ENCODE measurements at regions not wholly inside any gene's neighbourhood (a gene's known extent, or its start where the extent isn't known, plus 50 kb on each side); places are given as distances from the start of the nearest gene placed in this dataset.

- TF ChIP-seq CTCF (IDR thresholded peaks at IDR 0.05; ENCODE audit: low read depth, low read length): peak; percentile 36
- H3K9me3 ChIP-seq: no peaks in the 10 kb centered on the region
- no peaks in the 10 kb centered on the region for H3K27me3 ChIP-seq
- no peak for DNase-seq
- H3K4me3 ChIP-seq (ENCODE audit: low read depth, low read length): no peak overlapping the region
- H3K4me1 ChIP-seq: no peaks in the 10 kb centered on the region
- H3K36me3 ChIP-seq: no peaks in the 10 kb centered on the region
These were observed 313.1 kb upstream of the ANXA10 start for GRCh38 chr4:167779280-167779679.

GRCh38 chr4:167779864-167780263 is 312.5 kb upstream of the ANXA10 start:
- Histone ChIP-seq H3K9me3 (no peaks in the 10 kb centered on the region), H3K36me3 (no peaks in the 10 kb centered on the region), H3K4me1 (no peaks in the 10 kb centered on the region), H3K4me3 (ENCODE audit: low read depth, low read length) (peak overlapping the region; percentile 24; the same call in 1 of the 2 replicates), H3K27me3 (no peaks in the 10 kb centered on the region)
- no peak for TF ChIP-seq CTCF (IDR thresholded peaks at IDR 0.05; ENCODE audit: low read depth, low read length)
- no peak for DNase-seq

GRCh38 chr4:167784826-167785225 is 307.5 kb upstream of the ANXA10 start:
- no peak for DNase-seq
- no peaks in the 10 kb centered on the region for H3K4me1 ChIP-seq
- H3K4me3 ChIP-seq (ENCODE audit: low read depth, low read length): no peak overlapping the region
- H3K9me3 ChIP-seq: no peaks in the 10 kb centered on the region
- H3K27me3 ChIP-seq: no peaks in the 10 kb centered on the region
- no peaks in the 10 kb centered on the region for H3K36me3 ChIP-seq
- no peak for TF ChIP-seq CTCF (IDR thresholded peaks at IDR 0.05; ENCODE audit: low read depth, low read length)

GRCh38 chr4:167785523-167785922 is 306.8 kb upstream of the ANXA10 start:
- Histone ChIP-seq H3K4me3 (ENCODE audit: low read depth, low read length) (no peak overlapping the region), H3K4me1 (no peaks in the 10 kb centered on the region), H3K27me3 (no peaks in the 10 kb centered on the region), H3K9me3 (no peaks in the 10 kb centered on the region), H3K36me3 (no peaks in the 10 kb centered on the region)
- TF ChIP-seq CTCF (IDR thresholded peaks at IDR 0.05; ENCODE audit: low read depth, low read length): no peak
- DNase-seq: no peak

- Histone ChIP-seq H3K36me3 (no peaks in the 10 kb centered on the region), H3K9me3 (no peaks in the 10 kb centered on the region), H3K4me3 (ENCODE audit: low read depth, low read length) (no peak overlapping the region), H3K27me3 (no peaks in the 10 kb centered on the region), H3K4me1 (no peaks in the 10 kb centered on the region)
- DNase-seq: no peak
- TF ChIP-seq CTCF (IDR thresholded peaks at IDR 0.05; ENCODE audit: low read depth, low read length): no peak
These were observed 305.8 kb upstream of the ANXA10 start for GRCh38 chr4:167786504-167786903.

GRCh38 chr4:167787231-167787630 is 305.1 kb upstream of the ANXA10 start:
- no peaks in the 10 kb centered on the region for H3K9me3 ChIP-seq
- no peaks in the 10 kb centered on the region for H3K27me3 ChIP-seq
- no peaks in the 10 kb centered on the region for H3K36me3 ChIP-seq
- no peaks in the 10 kb centered on the region for H3K4me1 ChIP-seq
- DNase-seq: no peak
- H3K4me3 ChIP-seq (ENCODE audit: low read depth, low read length): no peak overlapping the region
- no peak for TF ChIP-seq CTCF (IDR thresholded peaks at IDR 0.05; ENCODE audit: low read depth, low read length)

Data from BE2C (cell line).